NCI-H2196 treated with DMSO at 0.1 percent for 48 hours (cell line): ENCODE measurements at regions not wholly inside any gene's neighbourhood (a gene's known extent, or its start where the extent isn't known, plus 50 kb on each side); places are given as distances from the start of the nearest gene placed in this dataset.
"Not testable (repeated sequence)": the region's sequence is repeated elsewhere in the genome, so short reads cannot be mapped to it uniquely, and the experiment has no call there.

ENCODE experiments used
- DNase-seq: peaks from one replicate; lab custom pipeline; 2025; ENCODE audit not compliant: unreplicated experiment; lab: John Stamatoyannopoulos, UW

DNA sequence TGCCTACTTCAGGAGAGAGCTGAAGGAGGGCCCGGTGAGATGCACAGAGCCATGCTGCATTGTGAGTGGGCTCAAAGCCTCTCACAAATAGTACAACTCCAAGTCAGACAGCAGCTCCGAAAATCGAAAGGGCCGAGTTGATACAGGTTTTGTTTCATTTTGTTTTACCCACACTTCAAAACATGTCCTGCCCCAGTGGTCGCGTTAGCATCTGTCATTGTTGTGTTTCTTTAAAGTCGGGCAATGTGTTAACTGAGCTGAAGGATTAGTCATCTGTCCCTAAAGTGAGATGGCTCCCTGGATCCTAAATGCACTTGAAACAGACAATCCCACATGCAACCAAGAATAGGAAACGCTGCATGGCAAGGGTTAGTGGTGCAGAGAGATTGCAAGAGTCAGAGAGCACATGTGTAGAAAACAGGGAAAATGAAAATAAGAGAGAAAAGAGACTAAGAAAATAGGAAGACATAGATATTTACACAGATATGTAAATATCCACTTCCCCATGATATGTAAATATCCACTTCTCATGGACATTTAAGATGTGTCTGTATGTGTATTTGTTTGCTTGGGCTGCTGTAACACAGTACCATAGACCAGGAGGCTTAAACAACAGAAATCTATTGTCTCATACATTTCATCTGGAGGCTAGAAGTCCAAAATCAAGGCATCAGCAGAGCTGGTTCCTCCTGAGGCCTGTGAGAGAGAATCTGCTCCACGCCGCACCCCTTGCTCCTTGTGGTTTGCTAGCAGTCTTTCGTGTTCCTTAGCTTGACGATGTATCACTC lies 131.4 kb upstream of the RAB4A start:
- DNase-seq, result no peak

GRCh38 chr1:229140119-229140396 lies 130.9 kb upstream of the RAB4A start:
- no peak for DNase-seq

DNA sequence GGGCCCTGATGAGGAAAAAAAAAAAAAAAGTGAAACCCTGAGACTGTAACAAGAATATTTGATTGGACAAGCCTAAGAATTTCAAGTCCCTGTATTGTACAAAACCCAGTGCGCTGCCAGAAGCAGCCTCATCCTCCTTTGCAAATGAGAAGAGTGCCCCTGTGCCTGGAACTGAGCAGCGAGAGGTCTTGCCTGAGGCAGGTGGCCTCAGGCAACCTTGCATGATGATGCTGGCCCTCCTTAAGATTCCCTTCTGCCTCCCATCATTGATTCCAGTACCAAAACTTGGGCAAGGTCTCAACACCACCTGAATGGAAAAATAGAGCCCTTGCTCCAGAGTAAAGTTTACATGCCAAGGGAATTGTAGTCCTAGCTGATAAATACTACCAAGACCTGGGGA lies 129.6 kb upstream of the RAB4A start:
- no peak for DNase-seq

GRCh38 chr1:229141689-229142377 lies 129.1 kb upstream of the RAB4A start:
- no peak for DNase-seq

- DNase-seq, result no peak
Observed at GRCh38 chr1:229142471-229142870, 128.4 kb upstream of the RAB4A start.

DNA sequence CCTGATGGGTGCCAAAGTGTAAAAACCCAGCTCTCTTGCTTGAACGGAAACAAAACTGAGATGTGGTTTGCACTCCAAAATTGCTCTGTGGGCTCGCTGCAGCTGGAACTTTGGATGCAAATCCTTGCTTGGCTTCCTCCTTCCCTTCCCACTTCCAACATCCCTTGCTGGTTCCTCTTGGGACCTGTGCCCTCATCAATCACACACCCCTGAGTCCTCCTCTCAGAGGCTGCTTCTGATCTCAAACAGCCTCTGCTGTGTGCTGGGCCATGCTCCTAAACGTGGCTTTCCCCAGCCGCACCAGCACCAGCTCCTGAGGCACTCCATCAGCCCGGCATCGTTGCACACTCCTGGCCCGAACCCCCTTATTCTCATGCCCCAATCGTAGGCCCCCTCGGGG lies 124.3 kb upstream of the RAB4A start:
- DNase-seq, result no peak

- DNase-seq, result no peak
Observed at GRCh38 chr1:229147072-229147471, 123.8 kb upstream of the RAB4A start.

DNA sequence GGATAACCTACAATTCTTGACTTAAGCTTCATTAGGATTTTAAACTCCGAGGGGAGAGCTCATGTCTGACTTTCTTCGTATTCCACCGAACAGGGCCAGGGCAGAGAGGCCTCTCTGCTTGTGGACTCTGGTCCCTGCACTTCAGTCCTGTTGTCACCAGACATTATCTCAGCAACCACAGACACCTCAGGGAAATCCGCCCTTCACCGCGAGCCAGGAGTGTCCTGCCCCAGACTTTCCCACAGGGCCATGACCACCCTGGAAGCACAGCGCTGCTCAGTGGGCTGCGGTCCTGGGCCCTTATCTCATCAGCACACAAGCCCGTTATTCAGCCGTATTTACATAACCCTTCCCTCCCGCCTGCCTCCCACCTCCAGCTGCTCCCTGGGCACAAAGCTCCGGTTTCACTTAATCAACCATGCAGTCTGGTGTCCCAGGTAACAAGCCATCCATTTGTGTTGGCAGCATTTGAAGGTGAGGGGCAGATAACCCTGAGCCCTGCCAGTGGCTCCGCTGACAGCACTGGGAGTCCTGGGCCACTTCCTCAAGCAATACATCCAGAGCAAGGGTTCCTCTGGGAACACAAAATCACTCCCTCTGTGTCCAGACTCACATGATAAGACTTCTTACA lies 122.8 kb upstream of the RAB4A start:
- peak; percentile 75 for DNase-seq

DNA sequence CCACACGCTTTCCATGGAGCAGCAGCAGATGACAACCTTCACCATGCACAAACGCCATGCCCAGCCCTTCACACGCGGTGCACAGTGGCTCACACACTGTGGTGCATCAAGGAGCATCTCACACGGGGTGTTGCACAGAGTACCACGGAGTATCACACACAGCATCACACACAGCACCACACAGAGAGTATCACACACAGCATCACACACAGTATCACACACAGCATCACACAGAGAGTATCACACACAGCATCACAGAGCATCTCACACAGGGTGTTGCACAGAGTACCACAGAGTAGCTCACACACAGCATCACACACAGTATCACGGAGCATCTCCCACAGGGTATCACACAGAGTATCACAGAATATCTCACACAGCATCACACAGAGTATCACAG lies 122.2 kb upstream of the RAB4A start:
- no peak for DNase-seq

- no peak for DNase-seq
Observed at GRCh38 chr1:229149435-229149834, 121.5 kb upstream of the RAB4A start.

DNA sequence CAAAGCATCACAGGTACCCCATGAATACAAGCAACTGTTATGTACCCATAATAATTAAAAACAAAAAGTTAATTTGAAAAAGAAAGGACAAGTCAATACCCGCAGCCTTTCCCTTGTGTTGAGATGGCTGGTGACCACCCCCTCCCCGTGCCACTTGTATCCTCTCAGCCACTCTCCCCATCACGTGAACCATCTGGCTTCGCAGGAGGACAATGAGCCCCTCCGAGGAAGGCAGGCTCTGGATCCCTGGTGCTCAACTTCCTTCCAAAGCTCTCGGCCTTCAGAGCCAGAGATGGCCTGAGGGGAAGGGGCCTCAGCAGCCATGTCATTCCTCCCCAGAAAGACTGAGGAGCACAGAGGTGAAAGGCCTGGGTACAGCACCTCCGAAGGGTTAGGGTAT lies 120.4 kb upstream of the RAB4A start:
- DNase-seq, result no peak

GRCh38 chr1:229151412-229151811 lies 119.5 kb upstream of the RAB4A start:
- DNase-seq, result not testable (repeated sequence)

DNA sequence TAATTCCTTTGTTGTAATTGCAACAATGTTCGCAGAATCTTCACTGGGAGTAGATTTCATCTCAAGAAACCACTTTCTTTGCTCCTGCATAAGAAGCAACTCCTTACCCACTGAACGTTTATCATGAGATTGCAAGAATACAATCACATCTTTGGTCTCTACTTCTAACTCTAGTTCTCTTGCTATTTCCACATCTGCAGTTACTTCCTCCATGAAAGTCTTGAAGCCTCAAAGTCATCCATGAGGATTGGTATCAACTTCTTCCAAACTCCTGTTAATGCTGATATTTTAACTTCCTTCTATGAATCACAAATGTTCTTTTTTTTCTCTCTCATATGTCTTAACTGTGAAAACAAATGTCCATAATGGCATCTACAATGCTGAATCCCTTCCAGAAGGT lies 118.6 kb upstream of the RAB4A start:
- DNase-seq, result no peak

- DNase-seq, result no peak
Observed at GRCh38 chr1:229153955-229154548, 116.9 kb upstream of the RAB4A start.

GRCh38 chr1:229154811-229155210 lies 116.1 kb upstream of the RAB4A start:
- no peak for DNase-seq

DNA sequence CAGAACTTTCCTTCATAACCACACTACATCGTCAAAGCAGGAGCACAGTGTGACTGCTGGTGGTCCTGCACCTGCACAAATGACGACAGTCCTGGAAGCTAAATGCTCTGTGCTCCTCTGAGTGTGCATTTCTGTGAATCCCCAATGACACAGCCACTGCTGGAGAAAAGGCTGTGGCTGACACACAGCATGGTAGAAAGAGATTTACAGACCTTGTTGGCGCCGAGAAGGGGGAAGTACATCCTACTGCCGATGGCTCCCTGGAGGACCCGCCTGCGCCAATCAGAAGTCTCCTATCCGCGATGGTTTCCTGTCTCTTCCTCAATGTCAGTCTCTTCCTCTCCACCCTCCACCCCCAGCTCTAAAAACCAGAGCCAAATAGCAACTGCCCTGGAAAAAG lies 115.4 kb upstream of the RAB4A start:
- DNase-seq, result no peak

GRCh38 chr1:229156872-229157271 lies 114.0 kb upstream of the RAB4A start:
- DNase-seq, result no peak

GRCh38 chr1:229157480-229157879 lies 113.4 kb upstream of the RAB4A start:
- DNase-seq, result no peak

GRCh38 chr1:229158341-229158921 lies 112.5 kb upstream of the RAB4A start:
- no peak for DNase-seq

DNA sequence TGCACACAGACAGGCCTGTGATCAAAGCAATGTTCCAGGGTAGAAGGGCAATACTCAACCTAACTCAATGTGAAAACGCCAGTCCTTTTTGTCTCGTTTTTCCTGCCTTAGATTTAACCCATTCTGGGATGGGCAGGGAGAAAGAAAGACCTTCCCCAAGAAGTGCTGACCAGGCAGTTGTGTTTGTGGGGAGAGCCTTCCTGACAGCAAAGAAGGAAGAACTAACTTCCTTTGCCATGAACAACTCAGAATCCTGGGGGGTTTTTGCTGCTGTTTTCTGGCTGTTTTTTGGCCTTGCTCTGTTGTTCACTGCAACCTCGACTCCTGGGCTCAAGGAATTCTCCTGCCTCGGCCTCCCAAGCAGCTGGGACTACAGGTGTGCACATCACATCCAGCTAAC lies 112.0 kb upstream of the RAB4A start:
- no peak for DNase-seq

DNA sequence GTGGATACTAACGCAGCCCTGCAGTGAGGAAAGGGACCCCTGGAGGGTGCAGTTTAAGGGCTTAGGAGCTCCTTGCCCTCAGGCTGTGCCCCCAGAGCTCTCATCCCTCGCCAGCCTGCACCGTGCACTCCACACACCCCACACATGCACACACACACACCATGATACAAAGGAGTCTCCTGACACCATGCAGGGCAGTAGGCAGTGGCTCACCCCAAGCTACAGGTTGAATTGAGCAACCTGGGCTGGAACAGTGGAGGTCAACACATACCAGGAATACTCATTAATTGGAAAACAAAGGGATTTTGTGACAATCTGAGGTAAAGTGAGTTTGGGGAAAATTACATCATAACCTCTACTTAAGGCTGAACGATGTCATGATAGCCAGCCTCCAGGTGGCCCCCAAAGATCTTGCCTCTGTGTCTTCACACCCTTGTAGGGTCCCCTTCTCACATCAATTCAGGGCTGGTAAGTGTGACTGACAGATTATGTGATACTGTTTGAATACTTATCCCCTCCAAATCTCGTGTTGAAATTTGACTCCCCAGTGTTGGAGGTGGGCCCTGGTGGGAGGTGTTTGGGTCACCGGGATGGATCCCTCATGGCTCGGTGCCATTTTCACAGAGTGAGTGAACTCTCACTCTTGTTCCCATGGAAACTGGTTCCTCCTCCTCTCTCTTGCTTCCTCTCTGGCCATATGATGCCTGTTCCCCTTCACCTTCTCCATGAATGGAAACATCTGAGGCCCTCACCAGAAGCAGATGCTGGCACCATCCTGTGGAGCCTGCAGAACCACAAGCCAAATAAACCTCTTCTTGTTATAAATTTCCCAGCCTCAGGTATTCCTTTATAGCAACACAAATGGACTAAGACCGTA lies 111.0 kb upstream of the RAB4A start:
- DNase-seq, result peak; percentile 30
